RWPE2 (cell line): ENCODE measurements at regions not wholly inside any gene's neighbourhood (a gene's known extent, or its start where the extent isn't known, plus 50 kb on each side); places are given as distances from the start of the nearest gene placed in this dataset.
"Not testable (repeated sequence)": the region's sequence is repeated elsewhere in the genome, so short reads cannot be mapped to it uniquely, and the experiment has no call there.

ENCODE experiments used
- ATAC-seq: fragments of 200-7000 bp; cut with Tn5 transposase; 3 replicates; pipeline ENCODE4 v1.9.1; 2021; ENCODE audit warnings: low read depth
- DNase-seq: peaks from one replicate; pipeline ENCODE4 v3.0.0-alpha.2; 2020; ENCODE audit warnings: low spot score
- H3K27ac ChIP-seq: fragments of 450-650 bp; 2 replicates; pipeline ENCODE4 v1.5.1; 2017; ENCODE audit warnings: mild to moderate bottlenecking; ENCODE audit not compliant: poor library complexity, severe bottlenecking
- H3K27me3 ChIP-seq: fragments of 250-450 bp; sonication (Bioruptor Pico); 2 replicates; pipeline ENCODE4 v1.5.1; 2021; ENCODE audit warnings: mild to moderate bottlenecking, moderate library complexity; ENCODE audit not compliant: insufficient read depth, poor library complexity, severe bottlenecking
- H3K36me3 ChIP-seq: fragments of 250-450 bp; sonication (Bioruptor Pico); 2 replicates; pipeline ENCODE4 v1.5.1; 2020; ENCODE audit warnings: low read depth, mild to moderate bottlenecking, moderate library complexity
- H3K4me1 ChIP-seq: fragments of 250-450 bp; sonication (Bioruptor Pico); 2 replicates; pipeline ENCODE4 v1.5.1; 2021; ENCODE audit warnings: mild to moderate bottlenecking, moderate library complexity; ENCODE audit not compliant: insufficient read depth, poor library complexity, severe bottlenecking
- H3K4me3 ChIP-seq: fragments of 250-450 bp; sonication (Bioruptor Pico); 2 replicates; pipeline ENCODE4 v1.5.1; 2021; ENCODE audit warnings: mild to moderate bottlenecking, moderate library complexity; ENCODE audit not compliant: severe bottlenecking
- H3K9me3 ChIP-seq: fragments of 250-450 bp; sonication (Bioruptor Pico); 2 replicates; pipeline ENCODE4 v1.5.1; 2021; ENCODE audit warnings: mild to moderate bottlenecking, moderate library complexity; ENCODE audit not compliant: severe bottlenecking
- CTCF ChIP-seq: fragments of 450-650 bp; IDR thresholded peaks from one replicate; pipeline ENCODE4 v1.5.1; 2017; ENCODE audit warnings: mild to moderate bottlenecking, moderate library complexity; ENCODE audit not compliant: poor library complexity, severe bottlenecking

- ATAC-seq: no peak
- H3K4me1 ChIP-seq: no peaks in the 10 kb centered on the region
- DNase-seq: no peak
- no peak overlapping the region for H3K27ac ChIP-seq
- no peak for TF ChIP-seq CTCF
- no peaks in the 10 kb centered on the region for H3K27me3 ChIP-seq
- H3K9me3 ChIP-seq: peaks cover 4% of the 10 kb centered on the region
- no peak overlapping the region for H3K4me3 ChIP-seq
- no peaks in the 10 kb centered on the region for H3K36me3 ChIP-seq
Observed at GRCh38 chr7:69115788-69116187, 482.5 kb upstream of the AUTS2 start.

GRCh38 chr7:69116196-69116595 lies 482.1 kb upstream of the AUTS2 start:
- H3K4me3 ChIP-seq, H3K27ac ChIP-seq, H3K4me1 ChIP-seq, ATAC-seq, H3K36me3 ChIP-seq, H3K27me3 ChIP-seq, H3K9me3 ChIP-seq, DNase-seq: not testable (repeated sequence)

- TF ChIP-seq CTCF: no peak
- ATAC-seq: no peak
- Histone ChIP-seq H3K4me3 (no peak overlapping the region), H3K36me3 (no peaks in the 10 kb centered on the region), H3K9me3 (no peaks in the 10 kb centered on the region), H3K4me1 (no peaks in the 10 kb centered on the region), H3K27me3 (no peaks in the 10 kb centered on the region), H3K27ac (no peak overlapping the region)
- no peak for DNase-seq
Observed at GRCh38 chr7:69122953-69123352, 475.3 kb upstream of the AUTS2 start.

GRCh38 chr7:69126896-69127479 lies 471.3 kb upstream of the AUTS2 start:
- Histone ChIP-seq H3K9me3 (no peaks in the 10 kb centered on the region), H3K27me3 (no peaks in the 10 kb centered on the region), H3K4me3 (no peak overlapping the region), H3K36me3 (no peaks in the 10 kb centered on the region), H3K4me1 (no peaks in the 10 kb centered on the region), H3K27ac (no peak overlapping the region)
- DNase-seq (no peak), ATAC-seq (no peak)
- TF ChIP-seq CTCF: no peak

GRCh38 chr7:69129524-69129923 lies 468.8 kb upstream of the AUTS2 start:
- no peaks in the 10 kb centered on the region for H3K4me1 ChIP-seq
- no peaks in the 10 kb centered on the region for H3K9me3 ChIP-seq
- TF ChIP-seq CTCF: no peak
- H3K4me3 ChIP-seq: no peak overlapping the region
- DNase-seq: no peak
- no peak for ATAC-seq
- H3K27ac ChIP-seq: no peak overlapping the region
- H3K27me3 ChIP-seq: no peaks in the 10 kb centered on the region
- no peaks in the 10 kb centered on the region for H3K36me3 ChIP-seq
